Suppressor macrophage (primary cell): ENCODE measurements at regions not wholly inside any gene's neighbourhood (a gene's known extent, or its start where the extent isn't known, plus 50 kb on each side); places are given as distances from the start of the nearest gene placed in this dataset.
"Not testable (repeated sequence)": the region's sequence is repeated elsewhere in the genome, so short reads cannot be mapped to it uniquely, and the experiment has no call there.

ENCODE experiments used
- DNase-seq, 4 experiments: peaks; one replicate each; pipeline ENCODE4 v3.0.0-alpha.2; 2020 to 2022

- peak in 1 of 4 experiments; percentile 1 for DNase-seq
Measured at GRCh38 chr14:28375295-28375694, 391.3 kb upstream of the FOXG1 start.

GRCh38 chr14:28381656-28382055, 384.9 kb upstream of the FOXG1 start:
- DNase-seq = no peak

- DNase-seq = no peak
Measured at GRCh38 chr14:28382444-28383190, 384.0 kb upstream of the FOXG1 start.

DNA sequence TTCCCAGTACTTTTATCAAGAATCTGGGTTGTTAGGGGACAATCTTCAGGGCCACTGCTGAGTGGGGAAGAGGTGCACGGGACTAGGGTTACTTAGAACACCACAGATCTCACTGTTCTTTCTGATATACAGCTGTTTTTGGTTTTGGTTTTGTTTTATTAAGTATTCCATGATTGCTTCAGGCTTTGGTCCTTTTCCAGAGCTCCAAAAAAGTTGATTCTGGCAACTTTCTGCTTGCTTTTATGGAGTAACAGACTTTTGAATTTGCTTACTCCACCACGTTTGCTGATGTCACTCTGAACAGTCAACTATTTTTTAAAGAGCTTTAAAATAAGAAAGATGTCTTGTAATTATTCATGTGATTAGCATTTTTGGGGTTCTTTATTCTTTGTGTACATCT, 368.1 kb upstream of the FOXG1 start:
- DNase-seq = no peak

DNA sequence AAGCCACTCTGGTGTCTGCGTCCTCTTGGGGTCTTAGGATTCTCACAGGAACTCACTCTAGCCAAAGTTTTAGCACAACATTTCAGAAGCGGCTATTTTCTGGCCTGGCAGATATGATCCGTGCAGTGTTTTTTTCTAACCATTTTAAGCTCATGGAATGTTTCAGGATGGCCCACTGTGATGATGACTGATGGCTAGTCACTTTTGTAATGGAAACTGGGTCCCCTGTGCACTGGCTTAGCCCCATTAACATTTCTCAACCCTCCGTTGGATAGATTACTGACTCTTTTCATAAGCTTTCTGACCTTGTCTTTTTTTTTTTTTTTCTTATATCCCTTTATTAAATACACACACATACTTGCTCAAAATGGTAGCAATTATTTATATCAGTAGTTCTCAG, 364.9 kb upstream of the FOXG1 start:
- DNase-seq = not testable (repeated sequence)

- DNase-seq = no peak
Measured at GRCh38 chr14:28406196-28406595, 360.4 kb upstream of the FOXG1 start.

DNA sequence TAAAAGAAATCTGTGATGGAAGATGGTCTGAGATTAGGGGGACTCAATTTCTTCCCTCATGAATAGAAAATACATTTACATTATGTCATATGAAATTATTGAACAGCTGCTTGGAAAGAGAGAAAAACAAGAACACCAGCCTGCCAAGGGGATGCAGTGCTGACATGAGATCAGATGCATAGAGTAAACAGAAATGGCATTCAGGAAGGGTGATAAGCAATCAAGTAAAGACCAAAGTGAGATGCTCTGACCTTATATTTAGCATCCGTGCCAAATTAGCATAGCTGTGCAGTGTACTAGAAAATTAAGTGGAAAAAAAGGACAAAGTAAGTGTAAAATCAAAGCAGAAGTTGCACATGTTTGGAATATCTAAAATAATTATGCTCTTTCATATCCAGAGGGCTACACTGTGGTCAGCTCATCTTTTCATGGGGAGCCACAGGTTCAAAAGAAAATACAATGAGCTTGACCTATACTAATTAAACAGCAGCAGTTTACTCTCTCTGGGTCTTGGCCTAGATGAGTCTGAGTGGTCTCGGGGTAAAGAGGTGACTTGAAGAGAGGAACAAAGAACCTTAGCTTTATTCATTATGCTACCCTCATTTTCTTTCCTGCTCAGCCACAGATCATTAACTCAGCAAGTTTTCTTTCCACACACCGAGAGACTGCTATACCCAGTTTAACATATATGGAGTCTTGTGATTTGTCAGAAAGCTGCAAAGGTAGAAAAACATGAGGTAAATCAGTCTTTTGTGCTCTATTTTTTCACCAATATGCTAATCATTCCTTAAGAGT, 359.4 kb upstream of the FOXG1 start:
- no peak for DNase-seq

GRCh38 chr14:28407996-28408395, 358.6 kb upstream of the FOXG1 start:
- no peak for DNase-seq

DNA sequence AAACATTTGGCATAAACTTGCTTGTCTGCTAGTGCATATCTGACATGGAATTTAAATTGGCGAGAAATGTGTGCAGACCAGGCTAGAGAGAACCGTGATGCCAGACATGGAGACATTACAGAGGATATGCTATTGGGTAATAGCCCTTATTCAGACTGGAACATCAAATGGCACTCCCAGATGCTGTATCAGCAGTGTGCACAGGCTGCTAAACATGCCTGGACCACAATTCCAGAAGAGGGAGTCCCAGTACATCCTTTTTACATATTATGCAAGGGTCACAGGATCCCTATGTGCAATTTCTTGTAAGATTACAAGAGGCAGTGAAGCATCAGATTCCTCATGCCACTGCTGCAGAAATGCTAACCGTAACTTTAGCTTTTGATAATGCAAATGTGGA, 354.5 kb upstream of the FOXG1 start:
- DNase-seq = no peak

GRCh38 chr14:28426960-28427359, 339.6 kb upstream of the FOXG1 start:
- no peak for DNase-seq

GRCh38 chr14:28436821-28437220, 329.8 kb upstream of the FOXG1 start:
- DNase-seq = no peak

GRCh38 chr14:28461389-28461788, 305.2 kb upstream of the FOXG1 start:
- DNase-seq = no peak

- DNase-seq = no peak
Measured at GRCh38 chr14:28467611-28468010, 299.0 kb upstream of the FOXG1 start.

GRCh38 chr14:28468191-28469151, 298.1 kb upstream of the FOXG1 start:
- DNase-seq = no peak

- DNase-seq = no peak
Measured at GRCh38 chr14:28482251-28483040, 284.1 kb upstream of the FOXG1 start.

GRCh38 chr14:28483506-28483905, 283.1 kb upstream of the FOXG1 start:
- no peak for DNase-seq

GRCh38 chr14:28488684-28489083, 277.9 kb upstream of the FOXG1 start:
- DNase-seq = no peak

DNA sequence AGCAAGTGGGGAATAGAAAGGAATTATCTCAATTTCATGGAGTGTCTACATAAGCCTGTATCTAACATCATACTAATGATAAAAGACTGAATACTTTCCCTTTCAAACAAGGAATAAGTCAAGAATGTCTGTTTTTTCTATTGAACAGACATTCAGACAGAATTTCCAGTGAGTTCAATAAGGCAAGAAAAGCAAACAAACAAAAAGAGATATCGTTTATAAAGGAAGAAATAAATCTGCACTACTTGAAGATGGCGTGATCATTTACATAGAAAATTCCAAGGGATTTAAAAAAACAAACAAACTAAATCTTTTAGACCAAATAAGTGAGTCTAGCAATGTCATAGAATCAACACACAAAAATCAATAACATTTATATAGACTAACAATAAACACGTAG, 273.1 kb upstream of the FOXG1 start:
- DNase-seq = no peak

GRCh38 chr14:28494196-28494595, 272.4 kb upstream of the FOXG1 start:
- DNase-seq = no peak

GRCh38 chr14:28496364-28496763, 270.2 kb upstream of the FOXG1 start:
- no peak for DNase-seq

- no peak for DNase-seq
Measured at GRCh38 chr14:28502517-28502916, 264.1 kb upstream of the FOXG1 start.

DNA sequence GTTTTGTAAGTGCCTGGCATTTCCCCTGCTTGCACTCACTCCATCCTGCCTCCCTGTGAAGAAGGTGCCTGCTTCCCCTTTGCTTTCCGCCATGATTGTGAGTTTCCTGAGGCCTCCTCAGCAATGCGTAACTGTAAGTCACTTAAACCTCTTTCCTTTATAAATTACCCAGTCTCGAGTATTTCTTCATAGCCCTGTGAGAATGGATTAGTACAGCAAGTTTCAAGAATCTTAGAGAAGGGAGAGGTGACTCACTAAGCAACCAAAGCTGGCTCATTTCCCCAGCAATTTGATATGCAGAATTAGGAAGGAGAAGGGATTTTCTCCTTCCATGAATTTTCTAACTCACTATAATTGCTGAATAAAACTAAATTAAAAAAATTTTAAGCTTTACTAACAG, 251.0 kb upstream of the FOXG1 start:
- no peak for DNase-seq
